ENCODE measurements at regions not wholly inside any gene's neighbourhood (a gene's known extent, or its start where the extent isn't known, plus 50 kb on each side); places are given as distances from the start of the nearest gene placed in this dataset.

DNA sequence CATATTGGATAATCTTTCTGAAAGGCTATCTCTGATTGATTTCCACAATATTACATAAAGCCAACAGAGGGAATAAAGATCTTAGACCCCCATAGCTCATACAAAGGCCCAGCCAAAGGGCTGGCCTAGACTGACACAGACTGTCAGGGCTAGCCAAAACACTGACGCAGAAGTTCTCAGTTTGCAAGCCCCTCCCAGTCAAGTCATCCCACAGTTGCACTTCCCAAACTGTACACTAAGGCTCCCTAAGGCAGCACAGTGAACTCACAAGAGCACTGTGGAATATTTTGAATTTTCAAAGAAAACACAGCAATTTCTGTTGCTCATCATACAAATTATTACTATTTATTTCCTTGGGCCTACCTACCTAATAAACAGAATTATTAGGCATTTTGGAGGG is 244.9 kb downstream of the SP3 start:
- TF ChIP-seq, protein P1, sequence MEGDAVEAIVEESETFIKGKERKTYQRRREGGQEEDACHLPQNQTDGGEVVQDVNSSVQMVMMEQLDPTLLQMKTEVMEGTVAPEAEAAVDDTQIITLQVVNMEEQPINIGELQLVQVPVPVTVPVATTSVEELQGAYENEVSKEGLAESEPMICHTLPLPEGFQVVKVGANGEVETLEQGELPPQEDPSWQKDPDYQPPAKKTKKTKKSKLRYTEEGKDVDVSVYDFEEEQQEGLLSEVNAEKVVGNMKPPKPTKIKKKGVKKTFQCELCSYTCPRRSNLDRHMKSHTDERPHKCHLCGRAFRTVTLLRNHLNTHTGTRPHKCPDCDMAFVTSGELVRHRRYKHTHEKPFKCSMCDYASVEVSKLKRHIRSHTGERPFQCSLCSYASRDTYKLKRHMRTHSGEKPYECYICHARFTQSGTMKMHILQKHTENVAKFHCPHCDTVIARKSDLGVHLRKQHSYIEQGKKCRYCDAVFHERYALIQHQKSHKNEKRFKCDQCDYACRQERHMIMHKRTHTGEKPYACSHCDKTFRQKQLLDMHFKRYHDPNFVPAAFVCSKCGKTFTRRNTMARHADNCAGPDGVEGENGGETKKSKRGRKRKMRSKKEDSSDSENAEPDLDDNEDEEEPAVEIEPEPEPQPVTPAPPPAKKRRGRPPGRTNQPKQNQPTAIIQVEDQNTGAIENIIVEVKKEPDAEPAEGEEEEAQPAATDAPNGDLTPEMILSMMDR (IDR thresholded peaks at IDR 0.05) = no peak
- TF ChIP-seq POLR2A (IDR thresholded peaks at IDR 0.05) = no peak

All from transverse colon (tissue), 3 donors.